GM12891 (cell line): ENCODE measurements at regions not wholly inside any gene's neighbourhood (a gene's known extent, or its start where the extent isn't known, plus 50 kb on each side); places are given as distances from the start of the nearest gene placed in this dataset.

Experiments
- DNase-seq: peaks from one replicate; pipeline ENCODE4 v3.0.0; 2011; ENCODE audit warnings: low spot score; ENCODE audit not compliant: insufficient read length
- FAIRE-seq: peaks from 2 replicates; lab custom pipeline; 2011; peaks lifted over from hg19 to GRCh38; lab: Jason Lieb, UNC
- PAX5 ChIP-seq: IDR thresholded peaks from 2 replicates; pipeline ENCODE4 v1.6.1; 2011; ENCODE audit warnings: low read length, moderate library complexity, mild to moderate bottlenecking; ENCODE audit not compliant: insufficient read depth, severe bottlenecking
- POLR2A ChIP-seq: IDR thresholded peaks from 2 replicates; pipeline ENCODE4 v1.6.1; 2011; ENCODE audit warnings: low read depth, low read length, control low read depth
- POLR2AphosphoS5 ChIP-seq: IDR thresholded peaks from 2 replicates; pipeline ENCODE4 v1.6.1; 2011; ENCODE audit warnings: low read depth, low read length, control low read depth
- POU2F2 ChIP-seq: IDR thresholded peaks from 2 replicates; pipeline ENCODE4 v1.6.1; 2011; ENCODE audit warnings: low read depth, mild to moderate bottlenecking, control low read depth, low read length, moderate library complexity
- SPI1 ChIP-seq: IDR thresholded peaks from 2 replicates; pipeline ENCODE4 v1.6.1; 2011; ENCODE audit warnings: low read depth, low read length, control low read depth
- TAF1 ChIP-seq: IDR thresholded peaks from 2 replicates; pipeline ENCODE4 v1.6.1; 2011; ENCODE audit warnings: low read depth, low read length, control low read depth

DNA sequence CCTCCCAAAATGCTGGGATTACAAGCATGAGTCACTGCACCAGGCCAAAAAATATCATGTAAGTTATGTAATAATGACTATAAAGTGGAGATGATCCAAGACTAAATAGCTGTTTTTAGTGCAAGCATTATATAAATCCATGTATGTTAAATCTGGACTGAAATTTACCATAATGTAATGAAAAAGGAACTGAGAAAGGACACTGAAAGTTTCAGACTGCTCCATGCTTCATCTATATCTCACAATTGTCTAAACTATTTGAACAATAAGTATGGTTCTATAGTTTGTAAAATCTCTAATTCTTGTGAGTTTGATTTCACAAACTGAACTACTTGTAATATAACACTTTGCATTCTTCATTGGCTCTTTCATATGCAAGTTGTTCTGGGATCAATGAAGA is 2299.5 kb downstream of the PCDH9 start:
- TF ChIP-seq PAX5 (no peak), SPI1 (peak; percentile 77)
- DNase-seq (no peak), FAIRE-seq (no peak)

DNA sequence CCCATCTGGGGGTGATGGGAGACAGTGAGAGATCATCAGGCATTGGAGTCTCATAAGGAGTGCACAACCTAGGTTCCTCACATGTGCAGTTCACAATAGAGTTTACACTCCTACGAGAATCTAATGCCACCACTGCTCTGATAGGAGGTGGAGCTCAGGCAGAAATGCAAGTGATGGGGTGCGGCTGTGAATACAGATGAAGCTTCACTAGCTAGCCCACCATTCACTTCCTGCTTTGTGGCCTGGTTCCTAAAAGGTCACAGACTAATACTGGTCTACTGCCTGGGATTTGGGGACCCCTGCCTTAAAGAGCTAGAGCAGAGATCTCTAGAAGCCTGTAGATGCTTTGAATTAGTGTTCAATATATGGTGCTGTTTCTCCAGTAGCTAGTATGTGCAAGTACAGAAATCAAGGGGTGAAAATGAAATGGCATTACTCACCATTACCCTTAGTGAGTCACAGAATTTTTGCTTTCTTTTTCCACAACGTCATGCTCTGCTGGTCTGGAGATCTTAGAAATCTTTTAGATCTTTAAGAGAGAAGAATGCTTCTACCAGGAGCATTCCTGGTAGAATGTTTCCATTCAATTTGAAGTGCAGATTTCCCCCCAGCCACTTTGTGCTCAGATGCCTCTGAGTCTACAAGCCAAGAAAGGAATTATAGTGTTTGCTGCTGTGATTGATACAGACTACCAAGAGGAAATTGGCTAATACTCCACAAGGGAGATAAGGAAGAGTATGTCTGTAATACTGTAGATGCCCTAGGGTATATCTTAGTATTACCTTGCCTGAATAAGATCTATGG is 2301.2 kb downstream of the PCDH9 start:
- TF ChIP-seq POLR2AphosphoS5 (no peak), TAF1 (no peak), POU2F2 (no peak), POLR2A (no peak), SPI1 (no peak), PAX5 (peak; percentile 85)
- DNase-seq: no peak
- peak; percentile 68 for FAIRE-seq

GRCh38 chr13:64925727-64926126 is 2304.4 kb downstream of the PCDH9 start:
- TF ChIP-seq TAF1: no peak
- TF ChIP-seq SPI1: no peak
- TF ChIP-seq POLR2A: no peak
- TF ChIP-seq PAX5: no peak
- TF ChIP-seq POU2F2: no peak
- TF ChIP-seq POLR2AphosphoS5: no peak
- FAIRE-seq (no peak), DNase-seq (no peak)

- DNase-seq (no peak), FAIRE-seq (no peak)
- TF ChIP-seq POLR2A (no peak), POLR2AphosphoS5 (no peak), POU2F2 (no peak), PAX5 (no peak), TAF1 (no peak), SPI1 (no peak)
These were observed 2304.9 kb downstream of the PCDH9 start for GRCh38 chr13:64925284-64925683.

DNA sequence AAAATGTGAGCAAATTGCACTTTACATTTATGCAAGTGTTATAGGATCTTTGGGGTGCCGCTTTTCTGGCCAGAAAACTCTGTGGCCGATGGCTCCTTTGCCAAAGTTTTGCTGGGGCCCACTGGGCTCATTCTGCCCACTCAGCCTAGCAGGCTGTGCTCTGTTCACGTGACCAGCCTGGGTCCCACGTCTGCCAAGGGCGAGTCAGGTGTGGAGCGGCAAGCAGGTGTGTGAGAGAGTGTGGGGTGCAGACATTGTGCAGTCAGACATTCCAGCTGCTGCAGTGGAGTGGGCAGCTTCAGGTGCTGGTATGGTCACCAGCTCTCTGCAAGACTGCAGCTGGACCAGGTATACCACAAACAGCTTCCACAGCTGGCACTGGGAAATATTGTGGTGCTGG is 2305.7 kb downstream of the PCDH9 start:
- DNase-seq (no peak), FAIRE-seq (no peak)
- TF ChIP-seq TAF1 (no peak), PAX5 (no peak), POLR2A (no peak), POLR2AphosphoS5 (no peak), POU2F2 (no peak)

DNA sequence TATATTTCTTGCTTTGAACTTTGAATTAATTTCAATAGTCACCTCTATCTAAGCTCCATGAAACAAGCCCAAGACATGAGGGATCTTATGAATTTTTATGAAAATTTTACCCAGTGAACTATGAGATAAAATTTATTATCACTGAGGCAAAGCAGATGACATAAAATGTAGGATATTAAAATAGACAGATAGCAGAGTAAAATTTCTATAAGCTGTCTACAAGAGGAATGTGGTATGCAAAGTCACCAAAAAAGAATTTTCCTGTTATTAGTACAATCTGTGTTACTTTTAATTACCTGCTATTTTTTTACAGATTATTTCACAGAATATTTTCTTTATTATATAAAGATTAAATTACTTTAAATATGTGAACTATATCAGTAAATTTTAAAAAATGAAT is 2312.6 kb downstream of the PCDH9 start:
- no peak for TF ChIP-seq POU2F2
- no peak for TF ChIP-seq TAF1
- no peak for TF ChIP-seq POLR2AphosphoS5
- no peak for TF ChIP-seq PAX5
- no peak for TF ChIP-seq SPI1
- no peak for TF ChIP-seq POLR2A
- no peak for FAIRE-seq
- DNase-seq: no peak

GRCh38 chr13:64912141-64912540 is 2318.0 kb downstream of the PCDH9 start:
- FAIRE-seq: no peak
- no peak for DNase-seq
- TF ChIP-seq POLR2A (no peak), POLR2AphosphoS5 (no peak), TAF1 (no peak), POU2F2 (no peak), PAX5 (no peak), SPI1 (no peak)

DNA sequence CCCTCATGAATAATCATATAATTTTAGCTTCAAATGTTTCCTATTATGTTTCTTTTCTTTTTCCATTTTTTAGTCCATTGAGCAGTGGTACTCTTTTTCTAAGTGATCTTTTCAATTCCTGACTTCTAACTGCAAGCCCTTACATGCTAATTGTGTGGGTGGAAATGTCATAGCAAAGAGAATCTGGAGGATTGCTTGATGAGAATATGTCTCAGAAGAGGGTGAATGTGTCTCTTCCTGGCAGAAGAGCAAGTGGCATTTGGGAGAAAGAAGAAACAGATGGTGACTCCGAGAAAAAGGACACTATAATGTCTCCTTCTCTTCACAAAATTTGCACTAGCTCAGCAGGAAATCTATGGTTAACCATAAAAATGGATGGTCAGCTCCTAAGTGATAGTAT is 2320.0 kb downstream of the PCDH9 start:
- FAIRE-seq (no peak), DNase-seq (no peak)
- TF ChIP-seq SPI1 (no peak), POLR2A (no peak), POLR2AphosphoS5 (no peak), POU2F2 (no peak), TAF1 (no peak), PAX5 (no peak)

DNA sequence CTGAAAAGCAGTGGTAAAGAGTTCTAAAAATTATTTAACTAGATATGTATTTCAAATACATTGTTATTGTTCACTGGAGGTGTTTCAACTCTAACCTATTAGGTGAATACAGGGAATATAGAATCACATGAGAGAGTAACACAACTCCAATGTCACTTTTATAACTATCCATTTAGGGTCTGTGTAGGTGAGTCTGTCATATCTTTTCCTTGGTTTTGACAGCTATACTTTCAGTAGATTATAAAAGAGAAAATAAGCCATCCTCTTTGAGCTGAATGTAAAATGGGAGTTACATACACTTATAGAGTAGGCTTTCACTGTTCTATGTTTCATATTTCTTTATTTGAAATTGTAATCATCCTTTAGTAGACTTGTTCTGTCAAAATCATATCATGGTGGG is 2321.0 kb downstream of the PCDH9 start:
- no peak for FAIRE-seq
- DNase-seq: no peak
- no peak for TF ChIP-seq POLR2AphosphoS5
- TF ChIP-seq POLR2A: no peak
- TF ChIP-seq TAF1: no peak
- TF ChIP-seq POU2F2: no peak
- TF ChIP-seq SPI1: no peak
- no peak for TF ChIP-seq PAX5

DNA sequence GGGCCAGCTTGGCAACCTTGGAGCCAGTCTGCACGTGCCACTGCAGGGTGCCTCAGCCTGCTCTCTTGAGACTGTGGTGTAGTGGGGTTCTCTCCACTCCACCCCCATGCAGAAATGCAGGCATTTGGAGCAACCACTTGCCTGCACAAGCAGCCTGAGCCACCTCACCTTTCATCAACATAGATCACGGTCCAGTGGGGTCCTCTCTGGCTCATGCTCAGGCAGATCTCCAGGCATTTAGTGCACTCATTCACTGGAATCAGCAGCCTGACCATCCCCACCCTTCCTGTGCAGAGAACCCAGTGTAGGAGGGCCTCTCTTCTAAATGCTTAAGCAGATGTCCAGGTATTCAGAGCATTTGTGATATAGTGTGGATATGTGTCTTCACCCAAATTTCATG is 2330.1 kb downstream of the PCDH9 start:
- no peak for DNase-seq
- TF ChIP-seq POLR2A (no peak), TAF1 (no peak), SPI1 (no peak), POU2F2 (no peak), POLR2AphosphoS5 (no peak), PAX5 (no peak)
- FAIRE-seq: no peak
